ENCODE measurements at regions not wholly inside any gene's neighbourhood (a gene's known extent, or its start where the extent isn't known, plus 50 kb on each side); places are given as distances from the start of the nearest gene placed in this dataset.

DNA sequence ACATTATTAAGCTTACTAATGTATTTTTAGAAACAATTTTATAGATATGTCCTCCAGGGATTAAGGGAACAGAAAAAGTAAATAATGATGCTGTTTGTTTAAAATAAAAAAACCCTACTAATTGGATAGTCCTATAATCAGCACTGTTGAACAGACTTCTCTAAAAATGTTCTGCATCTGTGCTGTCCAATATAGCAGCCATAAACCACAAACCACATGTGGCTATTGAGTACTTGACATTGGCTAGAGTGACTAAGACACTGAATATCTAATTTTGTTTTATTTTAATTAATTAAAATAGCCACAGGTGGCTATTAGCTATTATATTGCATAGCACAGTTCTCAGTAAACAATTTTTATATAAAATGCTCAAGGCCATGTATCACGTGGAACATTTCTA is 210.4 kb downstream of the DPY19L2 start:
- Histone ChIP-seq H3K79me2 (ENCODE audit: insufficient read depth, low read length) (no peaks in the 10 kb centered on the region), H3K4me2 (ENCODE audit: insufficient read depth, insufficient read length, low read length) (no peak overlapping the region), H3K9ac (ENCODE audit: extremely low read depth, insufficient read length, low read length) (no peak overlapping the region), H4K91ac (ENCODE audit: insufficient read length, low read depth, low read length) (no peak overlapping the region), H3K4ac (ENCODE audit: low read depth, low read length) (no peak overlapping the region), H3K56ac (ENCODE audit: insufficient read length, low read depth, low read length) (no peak overlapping the region), H3K27ac (ENCODE audit: insufficient read length, low read depth, low read length) (no peak overlapping the region), H4K8ac (replicated peaks; ENCODE audit: insufficient read length, low read depth, low read length) (no peak overlapping the region), H3K23me2 (ENCODE audit: insufficient read length, low read depth, low read length, poor library complexity, severe bottlenecking) (no peaks in the 10 kb centered on the region), H4K5ac (ENCODE audit: insufficient read length, low read depth, low read length) (no peak overlapping the region), H3K14ac (ENCODE audit: insufficient read depth, low read length) (no peak overlapping the region), H3K27me3 (ENCODE audit: insufficient read depth, low read length) (no peaks in the 10 kb centered on the region), H2BK20ac (ENCODE audit: low read depth, low read length, poor library complexity, severe bottlenecking) (no peak overlapping the region), H4K20me1 (ENCODE audit: control insufficient read depth, insufficient read depth, insufficient read length) (no peaks in the 10 kb centered on the region), H2BK120ac (ENCODE audit: low read depth, low read length, poor library complexity, severe bottlenecking) (no peak overlapping the region), H2AFZ (ENCODE audit: low read length) (no peak overlapping the region), H3K79me1 (ENCODE audit: insufficient read depth, low read depth, low read length, poor library complexity, severe bottlenecking) (no peaks in the 10 kb centered on the region), H2BK15ac (ENCODE audit: low read depth, low read length) (no peak overlapping the region), H2BK12ac (ENCODE audit: insufficient read length, low read depth, low read length) (no peak overlapping the region), H2AK5ac (ENCODE audit: insufficient read length, low read length) (no peak overlapping the region), H3T11ph (ENCODE audit: low read length) (no peak overlapping the region), H3K4me1 (ENCODE audit: insufficient read depth, low read length) (no peaks in the 10 kb centered on the region), H2BK5ac (ENCODE audit: insufficient read length, low read length) (no peak overlapping the region), H3K9me3 (ENCODE audit: control insufficient read depth, low read depth, low read length) (no peaks in the 10 kb centered on the region), H3K23ac (ENCODE audit: insufficient read length, low read depth, low read length) (no peak overlapping the region), H3K18ac (ENCODE audit: insufficient read length, low read depth, low read length) (no peak overlapping the region)
- TF ChIP-seq, protein P1, sequence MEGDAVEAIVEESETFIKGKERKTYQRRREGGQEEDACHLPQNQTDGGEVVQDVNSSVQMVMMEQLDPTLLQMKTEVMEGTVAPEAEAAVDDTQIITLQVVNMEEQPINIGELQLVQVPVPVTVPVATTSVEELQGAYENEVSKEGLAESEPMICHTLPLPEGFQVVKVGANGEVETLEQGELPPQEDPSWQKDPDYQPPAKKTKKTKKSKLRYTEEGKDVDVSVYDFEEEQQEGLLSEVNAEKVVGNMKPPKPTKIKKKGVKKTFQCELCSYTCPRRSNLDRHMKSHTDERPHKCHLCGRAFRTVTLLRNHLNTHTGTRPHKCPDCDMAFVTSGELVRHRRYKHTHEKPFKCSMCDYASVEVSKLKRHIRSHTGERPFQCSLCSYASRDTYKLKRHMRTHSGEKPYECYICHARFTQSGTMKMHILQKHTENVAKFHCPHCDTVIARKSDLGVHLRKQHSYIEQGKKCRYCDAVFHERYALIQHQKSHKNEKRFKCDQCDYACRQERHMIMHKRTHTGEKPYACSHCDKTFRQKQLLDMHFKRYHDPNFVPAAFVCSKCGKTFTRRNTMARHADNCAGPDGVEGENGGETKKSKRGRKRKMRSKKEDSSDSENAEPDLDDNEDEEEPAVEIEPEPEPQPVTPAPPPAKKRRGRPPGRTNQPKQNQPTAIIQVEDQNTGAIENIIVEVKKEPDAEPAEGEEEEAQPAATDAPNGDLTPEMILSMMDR (conservative IDR thresholded peaks at IDR 0.05), result no peak
- peaks cover 7 to 9% of the 10 kb centered on the region in 2 experiments for H3K4me1 Mint-ChIP-seq
- no peak overlapping the region for H3K27ac Mint-ChIP-seq
- no peaks in the 10 kb centered on the region for H3K27me3 Mint-ChIP-seq (ENCODE audit: low read depth)
- H3K9me3 Mint-ChIP-seq, result no peaks in the 10 kb centered on the region; a peak in 1 of 5 replicates
- no CpG with 5 or more reads among the region's 1 CpG for WGBS (ENCODE audit: extremely low coverage, insufficient read length, low lambda C conversion rate)
- H3K4me3 Mint-ChIP-seq, result no peak overlapping the region
- DNase-seq, result no peak
- H3K36me3 Mint-ChIP-seq (ENCODE audit: insufficient read depth in 1 of 3, low read depth in 3 of 3), result peaks cover 0 to 2% (median 0%) of the 10 kb centered on the region in 3 experiments; a peak in 1 of 7 replicates
